ENCODE measurements at regions not wholly inside any gene's neighbourhood (a gene's known extent, or its start where the extent isn't known, plus 50 kb on each side); places are given as distances from the start of the nearest gene placed in this dataset.

GRCh38 chr16:6958184-6958583 lies 374.5 kb upstream of the RBFOX1 start:
- no peak overlapping the region for H3K27ac ChIP-seq (ENCODE audit: extremely low read depth, low read depth, low read length)
- TF ChIP-seq ZNF473 (tag by site-specific recombination; IDR thresholded peaks at IDR 0.05), result no peak
- no peak for TF ChIP-seq ZBTB10 (tag by site-specific recombination; IDR thresholded peaks at IDR 0.05)
- TF ChIP-seq ZNF521 (tag by site-specific recombination; IDR thresholded peaks at IDR 0.05), result no peak
- TF ChIP-seq ZBTB17 (tag by site-specific recombination; IDR thresholded peaks at IDR 0.05), result no peak
- TF ChIP-seq GFI1B (tag by site-specific recombination; IDR thresholded peaks at IDR 0.05), result no peak
- no peak for TF ChIP-seq ZNF843 (tag by site-specific recombination; IDR thresholded peaks at IDR 0.05)
- TF ChIP-seq ZNF335 (tag by site-specific recombination; conservative IDR thresholded peaks at IDR 0.05), result no peak
- TF ChIP-seq ZNF398 (tag by site-specific recombination; IDR thresholded peaks at IDR 0.05), result no peak
- no peak for TF ChIP-seq ZNF776 (tag by site-specific recombination; IDR thresholded peaks at IDR 0.05; ENCODE audit: borderline replicate concordance)
- no peak for TF ChIP-seq ZNF701 (tag by site-specific recombination; IDR thresholded peaks at IDR 0.05)
- TF ChIP-seq ZNF239 (tag by site-specific recombination; IDR thresholded peaks at IDR 0.05), result no peak
- TF ChIP-seq, protein P1, sequence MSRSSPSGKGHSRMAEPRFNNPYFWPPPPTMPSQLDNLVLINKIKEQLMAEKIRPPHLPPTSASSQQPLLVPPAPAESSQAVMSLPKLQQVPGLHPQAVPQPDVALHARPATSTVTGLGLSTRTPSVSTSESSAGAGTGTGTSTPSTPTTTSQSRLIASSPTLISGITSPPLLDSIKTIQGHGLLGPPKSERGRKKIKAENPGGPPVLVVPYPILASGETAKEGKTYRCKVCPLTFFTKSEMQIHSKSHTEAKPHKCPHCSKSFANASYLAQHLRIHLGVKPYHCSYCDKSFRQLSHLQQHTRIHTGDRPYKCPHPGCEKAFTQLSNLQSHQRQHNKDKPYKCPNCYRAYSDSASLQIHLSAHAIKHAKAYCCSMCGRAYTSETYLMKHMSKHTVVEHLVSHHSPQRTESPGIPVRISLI (tag by site-specific recombination; IDR thresholded peaks at IDR 0.05), result no peak
- no peak for TF ChIP-seq MZF1 (tag by site-specific recombination; IDR thresholded peaks at IDR 0.05; ENCODE audit: borderline replicate concordance)
- TF ChIP-seq KLF7 (tag by site-specific recombination; IDR thresholded peaks at IDR 0.05; ENCODE audit: borderline replicate concordance), result no peak
- TF ChIP-seq ZNF2 (tag by site-specific recombination; IDR thresholded peaks at IDR 0.05), result no peak
- TF ChIP-seq, protein P2, sequence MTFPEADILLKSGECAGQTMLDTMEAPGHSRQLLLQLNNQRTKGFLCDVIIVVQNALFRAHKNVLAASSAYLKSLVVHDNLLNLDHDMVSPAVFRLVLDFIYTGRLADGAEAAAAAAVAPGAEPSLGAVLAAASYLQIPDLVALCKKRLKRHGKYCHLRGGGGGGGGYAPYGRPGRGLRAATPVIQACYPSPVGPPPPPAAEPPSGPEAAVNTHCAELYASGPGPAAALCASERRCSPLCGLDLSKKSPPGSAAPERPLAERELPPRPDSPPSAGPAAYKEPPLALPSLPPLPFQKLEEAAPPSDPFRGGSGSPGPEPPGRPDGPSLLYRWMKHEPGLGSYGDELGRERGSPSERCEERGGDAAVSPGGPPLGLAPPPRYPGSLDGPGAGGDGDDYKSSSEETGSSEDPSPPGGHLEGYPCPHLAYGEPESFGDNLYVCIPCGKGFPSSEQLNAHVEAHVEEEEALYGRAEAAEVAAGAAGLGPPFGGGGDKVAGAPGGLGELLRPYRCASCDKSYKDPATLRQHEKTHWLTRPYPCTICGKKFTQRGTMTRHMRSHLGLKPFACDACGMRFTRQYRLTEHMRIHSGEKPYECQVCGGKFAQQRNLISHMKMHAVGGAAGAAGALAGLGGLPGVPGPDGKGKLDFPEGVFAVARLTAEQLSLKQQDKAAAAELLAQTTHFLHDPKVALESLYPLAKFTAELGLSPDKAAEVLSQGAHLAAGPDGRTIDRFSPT (tag by site-specific recombination; IDR thresholded peaks at IDR 0.05), result no peak
- TF ChIP-seq ELK4 (IDR thresholded peaks at IDR 0.05; ENCODE audit: borderline replicate concordance, low read depth, low read length), result no peak
- TF ChIP-seq ZNF548 (tag by site-specific recombination; IDR thresholded peaks at IDR 0.05), result no peak
- TF ChIP-seq ZNF292 (tag by site-specific recombination; IDR thresholded peaks at IDR 0.05; ENCODE audit: borderline replicate concordance, low read depth), result no peak
- CTCF ChIA-PET, result no interaction called here
- H3K4me3 ChIP-seq (ENCODE audit: low read depth, low read length), result no peak overlapping the region
- H3K9me3 ChIP-seq (ENCODE audit: control insufficient read depth, insufficient read depth, low read depth, low read length), result no peaks in the 10 kb centered on the region
- no peaks in the 10 kb centered on the region for H3K4me1 ChIP-seq (ENCODE audit: control insufficient read depth, insufficient read depth, low read length)
- H3K36me3 ChIP-seq (ENCODE audit: control insufficient read depth in 2 of 2, insufficient read depth in 1 of 2, low read length in 2 of 2), result no peaks in the 10 kb centered on the region
- POLR2A ChIA-PET, result no interaction called here

Measured in HEK293 (cell line).